ENCODE measurements at regions not wholly inside any gene's neighbourhood (a gene's known extent, or its start where the extent isn't known, plus 50 kb on each side); places are given as distances from the start of the nearest gene placed in this dataset.

DNA sequence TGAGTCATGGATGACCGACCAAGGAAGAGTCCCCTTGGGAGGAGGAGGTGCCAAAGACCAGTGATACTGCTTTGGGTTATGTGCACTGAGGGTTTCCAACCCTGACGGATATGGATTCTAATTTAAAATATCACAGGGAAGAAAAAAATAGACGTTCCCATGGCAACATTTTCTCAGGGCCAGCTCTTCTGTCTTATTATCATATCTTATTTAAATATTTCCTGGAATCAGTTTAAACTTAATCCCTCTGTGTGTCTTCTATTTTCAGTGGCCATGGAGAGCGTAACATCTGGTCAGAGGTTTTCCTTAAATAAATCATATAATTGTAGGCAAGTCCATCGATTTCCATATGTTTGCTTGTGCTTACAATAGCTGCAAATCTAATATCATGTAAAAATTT is 205.4 kb upstream of the FMN2 start (continued):
- TF ChIP-seq, protein P1, sequence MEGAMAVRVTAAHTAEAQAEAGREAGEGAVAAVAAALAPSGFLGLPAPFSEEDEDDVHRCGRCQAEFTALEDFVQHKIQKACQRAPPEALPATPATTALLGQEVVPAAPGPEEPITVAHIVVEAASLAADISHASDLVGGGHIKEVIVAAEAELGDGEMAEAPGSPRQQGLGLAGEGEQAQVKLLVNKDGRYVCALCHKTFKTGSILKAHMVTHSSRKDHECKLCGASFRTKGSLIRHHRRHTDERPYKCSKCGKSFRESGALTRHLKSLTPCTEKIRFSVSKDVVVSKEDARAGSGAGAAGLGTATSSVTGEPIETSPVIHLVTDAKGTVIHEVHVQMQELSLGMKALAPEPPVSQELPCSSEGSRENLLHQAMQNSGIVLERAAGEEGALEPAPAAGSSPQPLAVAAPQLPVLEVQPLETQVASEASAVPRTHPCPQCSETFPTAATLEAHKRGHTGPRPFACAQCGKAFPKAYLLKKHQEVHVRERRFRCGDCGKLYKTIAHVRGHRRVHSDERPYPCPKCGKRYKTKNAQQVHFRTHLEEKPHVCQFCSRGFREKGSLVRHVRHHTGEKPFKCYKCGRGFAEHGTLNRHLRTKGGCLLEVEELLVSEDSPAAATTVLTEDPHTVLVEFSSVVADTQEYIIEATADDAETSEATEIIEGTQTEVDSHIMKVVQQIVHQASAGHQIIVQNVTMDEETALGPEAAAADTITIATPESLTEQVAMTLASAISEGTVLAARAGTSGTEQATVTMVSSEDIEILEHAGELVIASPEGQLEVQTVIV (CRISPR knock-in tag; IDR thresholded peaks at IDR 0.05; ENCODE audit: borderline replicate concordance): no peak

DNA sequence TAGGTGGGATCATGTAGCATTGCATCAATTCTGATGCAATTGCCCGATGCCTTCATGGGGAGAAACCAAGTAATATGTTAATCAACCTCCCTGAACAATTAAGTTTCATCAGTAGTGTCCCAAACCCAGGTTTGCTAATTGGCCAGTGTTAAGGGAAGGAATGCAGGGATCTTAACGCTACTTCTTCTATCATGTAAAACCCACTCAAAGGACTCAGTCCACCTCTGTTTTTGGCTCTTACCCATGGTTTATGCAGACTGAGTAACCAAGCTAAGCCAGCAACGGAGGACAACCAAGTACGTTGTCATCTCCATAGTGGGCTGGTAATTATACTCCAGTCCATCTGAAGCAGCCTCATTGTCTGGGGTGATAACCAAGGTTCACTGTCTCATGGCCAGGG is 203.0 kb upstream of the FMN2 start:
- POLR2A ChIA-PET: interaction anchor here (0.7 kb wide), 1 partner anchor 35 kb away, joined by 4 read pairs; no protein-coding TSS in a partner anchor

More for the DNA sequence above, 203.0 kb upstream of the FMN2 start:
- DNase-seq (ENCODE audit: extremely low read depth in 1 of 4, low spot score in 3 of 4) (no peak), ATAC-seq (no peak), FAIRE-seq (no peak)
- 2% methylated on average over 4 of the region's 4 CpGs for WGBS (ENCODE audit: insufficient coverage, low coverage, missing lambda C conversion rate)
- CTCF ChIA-PET (ENCODE audit: low intra/inter-chr PET ratio): no interaction called here
- H4K20me1 ChIP-seq (replicated peaks; ENCODE audit: control insufficient read depth, insufficient read depth, low read length): no peaks in the 10 kb centered on the region
- no peaks in the 10 kb centered on the region for H3K36me3 ChIP-seq (ENCODE audit: control insufficient read depth, insufficient read depth, low read length)
- H3K4me1 ChIP-seq (replicated peaks in 1 of 2; ENCODE audit: control insufficient read depth in 2 of 2, insufficient read depth in 2 of 2, low read length in 2 of 2): no peaks in the 10 kb centered on the region
- no peaks in the 10 kb centered on the region; the same call in 1 of the 2 replicates for H3K9me3 ChIP-seq (replicated peaks; ENCODE audit: control insufficient read depth, insufficient read depth, low read depth, low read length)
- no peaks in the 10 kb centered on the region for H3K9me1 ChIP-seq (ENCODE audit: control insufficient read depth, insufficient read depth, low read length)
- H3K79me2 ChIP-seq (ENCODE audit: control insufficient read depth, insufficient read depth, low read length): no peaks in the 10 kb centered on the region
- TF ChIP-seq ASH1L (IDR thresholded peaks at IDR 0.05; ENCODE audit: borderline replicate concordance, low read depth, partially characterized antibody): no peak
- no peak for TF ChIP-seq EP400 (IDR thresholded peaks at IDR 0.05)
- intact Hi-C loops (cut with micrococcal nuclease) (no loop called here), in situ Hi-C loops (cut with MboI) (no loop called here)
- no peak overlapping the region for H3K27ac ChIP-seq (ENCODE audit: extremely low read depth, low read depth, low read length)
- no peaks in the 10 kb centered on the region for H3K27me3 ChIP-seq (ENCODE audit: control insufficient read depth in 2 of 2, insufficient read depth in 2 of 2, low read length in 2 of 2)
- H3K4me3 ChIP-seq: no peak overlapping the region
- H2AFZ ChIP-seq (ENCODE audit: low read depth, low read length): no peak overlapping the region
- no peak overlapping the region for H3K4me2 ChIP-seq (ENCODE audit: insufficient read depth, low read length)
- no peak overlapping the region for H3K9ac ChIP-seq (ENCODE audit: insufficient read depth in 1 of 2, low read depth in 2 of 2, low read length in 2 of 2)
- BruUV-seq (replicated peaks): no TSS peak

Data from K562 (cell line).